Middle frontal gyrus (tissue), 1 donor: ENCODE measurements at regions not wholly inside any gene's neighbourhood (a gene's known extent, or its start where the extent isn't known, plus 50 kb on each side); places are given as distances from the start of the nearest gene placed in this dataset.

Experiments used
- DNase-seq: peaks from one replicate; pipeline ENCODE4 v3.0.0-alpha.2; 2015; ENCODE audit warnings: low spot score; ENCODE audit errors: extremely low spot score

- no peak for DNase-seq
Measured at GRCh38 chr3:124398594-124398993, 331.7 kb upstream of the UMPS start.

GRCh38 chr3:124401843-124402242 lies 328.4 kb upstream of the UMPS start:
- DNase-seq: no peak

GRCh38 chr3:124402791-124403190 lies 327.5 kb upstream of the UMPS start:
- no peak for DNase-seq

- no peak for DNase-seq
Measured at GRCh38 chr3:124404621-124405020, 325.6 kb upstream of the UMPS start.

GRCh38 chr3:124407260-124407659 lies 323.0 kb upstream of the UMPS start:
- no peak for DNase-seq

- no peak for DNase-seq
Measured at GRCh38 chr3:124409650-124410275, 320.5 kb upstream of the UMPS start.

- no peak for DNase-seq
Measured at GRCh38 chr3:124410471-124410870, 319.8 kb upstream of the UMPS start.

GRCh38 chr3:124411728-124412127 lies 318.5 kb upstream of the UMPS start:
- no peak for DNase-seq

- DNase-seq: no peak
Measured at GRCh38 chr3:124412644-124413043, 317.6 kb upstream of the UMPS start.

- no peak for DNase-seq
Measured at GRCh38 chr3:124413393-124413792, 316.9 kb upstream of the UMPS start.

GRCh38 chr3:124413989-124414598 lies 316.2 kb upstream of the UMPS start:
- DNase-seq: no peak

GRCh38 chr3:124415446-124415960 lies 314.7 kb upstream of the UMPS start:
- no peak for DNase-seq

- no peak for DNase-seq
Measured at GRCh38 chr3:124419303-124419702, 310.9 kb upstream of the UMPS start.

- DNase-seq: no peak
Measured at GRCh38 chr3:124420392-124420791, 309.9 kb upstream of the UMPS start.

- no peak for DNase-seq
Measured at GRCh38 chr3:124422805-124423204, 307.4 kb upstream of the UMPS start.

GRCh38 chr3:124424396-124424795 lies 305.9 kb upstream of the UMPS start:
- DNase-seq: no peak

- no peak for DNase-seq
Measured at GRCh38 chr3:124425972-124426371, 304.3 kb upstream of the UMPS start.

- no peak for DNase-seq
Measured at GRCh38 chr3:124428372-124429128, 301.7 kb upstream of the UMPS start.

- no peak for DNase-seq
Measured at GRCh38 chr3:124429129-124429815, 301.0 kb upstream of the UMPS start.

- no peak for DNase-seq
Measured at GRCh38 chr3:124431331-124431994, 298.8 kb upstream of the UMPS start.

GRCh38 chr3:124434176-124434575 lies 296.1 kb upstream of the UMPS start:
- DNase-seq: no peak
